Prostate gland (tissue), 2 donors: ENCODE measurements at regions not wholly inside any gene's neighbourhood (a gene's known extent, or its start where the extent isn't known, plus 50 kb on each side); places are given as distances from the start of the nearest gene placed in this dataset.

Experiments used
- CTCF ChIP-seq, 4 experiments: fragments of 200-600 bp in 2 of 4; fragments of 450-650 bp in 2 of 4; sonication (generic) in 2 of 4; IDR thresholded peaks; 1 replicate in 3 of 4; 2 replicates in 1 of 4; pipeline ENCODE4 v1.5.1; 2016 to 2019; ENCODE audit warnings: antibody characterized with exemption in 4 of 4, mild to moderate bottlenecking in 2 of 4, moderate library complexity in 2 of 4
- POLR2A ChIP-seq: fragments of 450-650 bp; IDR thresholded peaks from one replicate; pipeline ENCODE4 v1.6.1; 2016; ENCODE audit warnings: antibody characterized with exemption, mild to moderate bottlenecking
- POLR2AphosphoS5 ChIP-seq: sonication (generic); formaldehyde crosslinking; IDR thresholded peaks from one replicate; pipeline ENCODE4 v1.6.1; 2017; ENCODE audit warnings: antibody characterized with exemption

- TF ChIP-seq CTCF (IDR thresholded peaks at IDR 0.05): no peak
- TF ChIP-seq POLR2A: no peak
- TF ChIP-seq POLR2AphosphoS5: no peak
Measured at GRCh38 chr13:73635166-73635787, 498.9 kb downstream of the KLF12 start.
